ENCODE measurements at regions not wholly inside any gene's neighbourhood (a gene's known extent, or its start where the extent isn't known, plus 50 kb on each side); places are given as distances from the start of the nearest gene placed in this dataset.

DNA sequence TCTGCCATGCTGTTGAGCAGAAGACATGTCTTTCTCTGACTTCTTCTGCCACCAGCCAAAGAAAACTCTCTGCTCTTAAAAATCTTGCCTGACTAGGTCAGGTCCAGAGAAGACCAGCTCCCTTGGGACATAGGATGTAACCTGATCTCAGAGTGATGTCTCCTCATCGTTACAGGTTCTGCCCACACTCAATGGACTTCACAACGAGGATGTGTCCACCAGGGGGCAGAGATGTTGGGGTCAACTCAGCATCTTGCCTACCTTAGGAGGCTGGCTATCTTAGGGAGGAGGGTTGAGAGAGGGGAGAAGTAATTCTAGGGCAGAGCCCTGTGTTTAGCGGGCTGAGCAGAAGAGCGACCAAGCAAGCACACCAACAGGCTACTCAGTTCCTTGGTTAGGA is 207.6 kb upstream of the CDH4 start:
- intact Hi-C loops (cut with micrococcal nuclease) = no loop called here
- no peaks in the 10 kb centered on the region for H3K9me3 Mint-ChIP-seq
- no peaks in the 10 kb centered on the region for H3K36me3 Mint-ChIP-seq (ENCODE audit: low read depth)
- no peaks in the 10 kb centered on the region for H3K4me1 Mint-ChIP-seq (ENCODE audit: low read depth)
- H3K27ac Mint-ChIP-seq = no peak overlapping the region
- H3K27me3 Mint-ChIP-seq (ENCODE audit: low read depth) = no peaks in the 10 kb centered on the region
- H3K4me3 Mint-ChIP-seq (ENCODE audit: low read depth) = no peak overlapping the region
- no peak for DNase-seq (ENCODE audit: low spot score)

DNA sequence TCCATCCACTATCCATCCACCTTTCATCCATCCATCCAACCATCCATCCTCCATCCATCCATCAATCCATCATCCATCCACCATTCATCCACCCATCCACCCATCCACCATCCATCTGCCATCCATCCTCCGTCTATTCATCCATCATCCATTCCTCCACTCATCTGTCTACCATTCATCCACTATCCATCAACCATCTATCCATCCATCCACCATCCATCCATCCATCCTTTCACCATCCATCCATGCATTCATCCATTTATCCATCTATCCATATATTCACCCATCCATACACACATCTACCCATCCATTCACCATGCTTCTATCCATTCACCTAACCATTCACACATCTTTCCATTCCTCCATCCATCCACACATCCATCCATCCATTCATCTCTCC is 207.0 kb upstream of the CDH4 start:
- intact Hi-C loops (cut with micrococcal nuclease) = no loop called here
- Mint-ChIP-seq H3K4me1 (ENCODE audit: low read depth) (no peaks in the 10 kb centered on the region), H3K27ac (no peak overlapping the region), H3K36me3 (ENCODE audit: low read depth) (no peaks in the 10 kb centered on the region), H3K9me3 (no peaks in the 10 kb centered on the region), H3K27me3 (ENCODE audit: low read depth) (no peaks in the 10 kb centered on the region), H3K4me3 (ENCODE audit: low read depth) (no peak overlapping the region)
- no peak for DNase-seq (ENCODE audit: low spot score)

DNA sequence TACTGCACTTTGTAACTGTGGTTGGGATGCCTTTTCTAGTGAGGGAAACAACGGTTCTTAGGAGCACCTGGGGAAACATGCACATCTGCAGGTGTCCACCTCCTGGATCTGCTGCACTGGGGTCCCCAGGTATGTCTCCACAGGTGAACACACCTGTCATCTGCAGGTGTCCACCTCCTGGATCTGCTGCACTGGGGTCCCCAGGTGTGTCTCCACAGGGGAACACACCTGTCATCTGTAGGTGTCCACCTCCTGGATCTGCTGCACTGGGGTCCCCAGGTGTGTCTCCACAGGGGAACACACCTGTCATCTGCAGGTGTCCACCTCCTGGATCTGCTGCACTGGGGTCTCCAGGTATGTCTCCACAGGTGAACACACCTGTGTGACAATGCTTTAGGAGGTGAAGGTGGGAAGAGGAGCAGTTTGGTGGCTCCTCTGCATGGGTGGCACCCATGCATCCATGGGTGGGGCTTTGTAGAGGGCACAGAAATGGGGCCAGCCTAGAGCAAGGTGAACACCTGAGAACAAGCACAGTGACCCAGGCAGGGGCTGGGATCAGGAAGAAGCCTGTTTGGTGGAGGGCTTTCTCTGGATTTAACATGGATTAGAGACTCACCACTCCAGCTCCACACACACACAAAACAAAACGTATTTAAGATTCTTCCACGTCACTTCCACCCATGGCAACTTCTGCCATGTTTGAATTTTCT is 206.0 kb upstream of the CDH4 start:
- intact Hi-C loops (cut with micrococcal nuclease) = no loop called here
- DNase-seq (ENCODE audit: low spot score) = no peak
- no peaks in the 10 kb centered on the region for H3K4me1 Mint-ChIP-seq (ENCODE audit: low read depth)
- H3K27me3 Mint-ChIP-seq (ENCODE audit: low read depth) = no peaks in the 10 kb centered on the region
- no peak overlapping the region for H3K27ac Mint-ChIP-seq
- no peaks in the 10 kb centered on the region for H3K9me3 Mint-ChIP-seq
- no peak overlapping the region for H3K4me3 Mint-ChIP-seq (ENCODE audit: low read depth)
- H3K36me3 Mint-ChIP-seq (ENCODE audit: low read depth) = no peaks in the 10 kb centered on the region

DNA sequence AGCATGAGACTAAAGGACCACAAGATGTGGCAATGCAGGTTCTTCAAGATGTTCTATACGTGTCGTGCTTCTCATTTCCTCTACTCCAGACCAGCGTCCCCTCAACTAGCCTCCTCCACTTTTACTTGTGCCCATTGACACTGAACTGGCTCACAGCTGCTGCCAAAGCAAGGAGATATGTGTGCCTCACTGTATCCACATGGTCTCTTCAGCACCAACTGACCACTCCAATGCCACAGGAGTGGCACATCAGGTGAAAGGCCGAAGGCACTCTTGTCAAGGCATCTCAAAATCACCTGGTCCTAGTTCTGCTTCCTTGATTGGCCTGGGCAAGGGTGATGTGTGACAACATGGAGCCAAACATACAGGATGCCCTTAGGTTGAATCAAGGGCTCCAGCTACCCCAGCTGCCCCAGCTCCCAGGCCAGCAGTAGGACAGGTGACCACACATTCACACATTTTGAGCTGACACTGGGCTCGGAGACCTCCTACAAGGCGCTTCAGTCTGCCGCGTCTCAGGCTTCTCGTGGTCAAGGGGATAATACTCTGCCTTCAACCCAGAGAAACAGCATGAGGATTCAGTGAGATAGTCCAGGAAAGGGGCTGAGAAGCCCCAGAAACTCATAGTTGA is 205.2 kb upstream of the CDH4 start:
- H3K4me1 Mint-ChIP-seq (ENCODE audit: low read depth) = no peaks in the 10 kb centered on the region

DNA sequence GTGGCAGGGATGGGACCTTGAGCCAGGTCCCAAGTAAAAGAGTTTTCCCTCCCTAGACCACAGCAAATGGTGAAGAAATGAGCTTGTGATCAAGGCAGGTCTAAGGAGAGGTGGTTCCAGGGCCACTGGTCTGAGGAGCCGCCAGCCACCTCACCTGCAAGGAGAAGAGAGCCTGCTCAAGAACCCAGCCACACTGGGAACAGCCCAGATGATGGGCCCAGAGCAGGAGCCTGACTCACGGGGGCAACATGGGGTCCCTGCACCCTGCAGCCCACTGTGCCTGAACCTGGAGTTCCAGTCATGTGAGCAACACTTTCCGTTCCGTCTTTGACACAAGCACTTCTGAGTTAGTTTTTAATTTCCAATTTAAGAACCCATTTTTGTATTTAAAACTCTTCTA is 204.5 kb upstream of the CDH4 start:
- intact Hi-C loops (cut with micrococcal nuclease) = no loop called here
- H3K27me3 Mint-ChIP-seq (ENCODE audit: low read depth) = no peaks in the 10 kb centered on the region
- H3K4me3 Mint-ChIP-seq (ENCODE audit: low read depth) = no peak overlapping the region
- H3K36me3 Mint-ChIP-seq (ENCODE audit: low read depth) = no peaks in the 10 kb centered on the region
- no peaks in the 10 kb centered on the region for H3K4me1 Mint-ChIP-seq (ENCODE audit: low read depth)
- DNase-seq (ENCODE audit: low spot score) = no peak
- no peaks in the 10 kb centered on the region for H3K9me3 Mint-ChIP-seq
- no peak overlapping the region for H3K27ac Mint-ChIP-seq

More for the DNA sequence above, 205.2 kb upstream of the CDH4 start:
- Mint-ChIP-seq H3K36me3 (ENCODE audit: low read depth) (no peaks in the 10 kb centered on the region), H3K27ac (no peak overlapping the region), H3K4me3 (ENCODE audit: low read depth) (no peak overlapping the region), H3K9me3 (no peaks in the 10 kb centered on the region), H3K27me3 (ENCODE audit: low read depth) (no peaks in the 10 kb centered on the region)
- intact Hi-C loops (cut with micrococcal nuclease) = no loop called here
- no peak for DNase-seq (ENCODE audit: low spot score)

DNA sequence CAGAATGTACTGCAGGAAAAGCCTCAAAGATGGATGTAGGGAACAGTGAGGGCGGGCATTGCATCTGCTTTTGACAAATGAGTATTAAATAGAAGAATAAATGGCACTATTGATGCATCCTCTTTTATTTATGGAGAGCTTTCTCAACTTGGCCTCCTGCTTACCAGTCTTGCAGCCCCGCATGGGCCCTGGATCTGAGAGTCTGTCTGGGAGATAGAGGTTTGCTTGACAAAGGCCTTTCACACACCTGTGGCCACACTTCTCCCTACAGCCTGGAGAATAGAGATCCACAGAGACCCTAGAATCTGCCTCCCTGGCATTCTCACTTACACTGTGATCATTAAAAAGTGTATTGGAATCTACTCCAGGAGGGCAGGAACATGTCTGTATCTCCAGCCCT is 203.8 kb upstream of the CDH4 start:
- Mint-ChIP-seq H3K4me1 (ENCODE audit: low read depth) (no peaks in the 10 kb centered on the region), H3K4me3 (ENCODE audit: low read depth) (no peak overlapping the region), H3K27me3 (ENCODE audit: low read depth) (no peaks in the 10 kb centered on the region), H3K36me3 (ENCODE audit: low read depth) (no peaks in the 10 kb centered on the region), H3K9me3 (no peaks in the 10 kb centered on the region), H3K27ac (no peak overlapping the region)
- intact Hi-C loops (cut with micrococcal nuclease) = no loop called here
- DNase-seq (ENCODE audit: low spot score) = no peak

DNA sequence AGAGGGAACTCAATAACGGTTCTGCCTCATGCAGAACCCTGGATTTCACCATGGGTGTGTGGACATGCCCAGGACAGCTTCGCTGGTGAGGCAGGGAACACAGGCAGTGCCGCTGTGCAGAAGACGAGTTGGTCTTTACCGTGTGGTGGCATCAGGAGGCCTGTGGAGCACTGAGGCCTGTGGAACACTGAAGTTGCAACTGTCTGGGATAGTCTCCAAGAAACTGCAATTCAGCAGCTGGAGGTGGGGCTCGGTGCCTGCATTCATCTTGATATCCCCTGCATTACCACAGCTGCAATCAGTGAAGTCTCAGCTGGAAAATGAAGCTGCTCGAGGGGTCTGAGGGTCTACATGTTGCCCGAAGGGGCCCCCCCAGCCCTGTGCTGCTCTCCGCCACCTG is 202.4 kb upstream of the CDH4 start:
- H3K4me3 Mint-ChIP-seq (ENCODE audit: low read depth) = no peak overlapping the region

DNA sequence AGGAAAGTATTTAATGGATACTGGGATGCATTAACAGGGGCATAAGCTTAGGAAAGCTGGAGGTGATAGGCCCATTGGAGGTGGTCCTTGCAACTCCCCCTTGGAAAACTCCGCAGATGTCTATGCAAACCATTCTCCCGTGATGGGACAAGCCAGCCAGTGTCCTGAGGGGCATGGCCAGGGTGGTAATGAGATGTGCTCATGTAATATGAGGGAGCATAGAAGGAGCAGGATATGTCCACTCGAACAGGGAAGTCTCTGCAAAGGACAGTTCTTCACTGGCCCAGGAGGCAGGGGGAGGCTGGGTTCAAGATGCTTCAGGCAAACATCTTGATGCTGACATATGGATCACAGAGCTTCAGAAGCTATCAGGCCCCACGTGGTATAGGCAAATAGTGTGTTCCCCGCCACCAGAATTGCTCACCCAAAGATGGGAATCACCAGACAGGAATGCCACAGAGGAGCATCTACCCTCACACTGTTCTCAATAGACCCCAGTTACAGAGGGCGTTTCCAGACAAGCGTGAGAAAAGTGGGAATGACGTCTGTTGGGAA is 201.6 kb upstream of the CDH4 start:
- Mint-ChIP-seq H3K27ac (no peak overlapping the region), H3K9me3 (no peaks in the 10 kb centered on the region), H3K4me1 (ENCODE audit: low read depth) (no peaks in the 10 kb centered on the region), H3K4me3 (ENCODE audit: low read depth) (no peak overlapping the region), H3K36me3 (ENCODE audit: low read depth) (no peaks in the 10 kb centered on the region), H3K27me3 (ENCODE audit: low read depth) (no peaks in the 10 kb centered on the region)
- DNase-seq (ENCODE audit: low spot score) = no peak
- intact Hi-C loops (cut with micrococcal nuclease) = no loop called here

More for the DNA sequence above, 202.4 kb upstream of the CDH4 start:
- intact Hi-C loops (cut with micrococcal nuclease) = no loop called here
- Mint-ChIP-seq H3K27me3 (ENCODE audit: low read depth) (no peaks in the 10 kb centered on the region), H3K36me3 (ENCODE audit: low read depth) (no peaks in the 10 kb centered on the region), H3K9me3 (no peaks in the 10 kb centered on the region), H3K4me1 (ENCODE audit: low read depth) (no peaks in the 10 kb centered on the region), H3K27ac (no peak overlapping the region)
- DNase-seq (ENCODE audit: low spot score) = no peak

DNA sequence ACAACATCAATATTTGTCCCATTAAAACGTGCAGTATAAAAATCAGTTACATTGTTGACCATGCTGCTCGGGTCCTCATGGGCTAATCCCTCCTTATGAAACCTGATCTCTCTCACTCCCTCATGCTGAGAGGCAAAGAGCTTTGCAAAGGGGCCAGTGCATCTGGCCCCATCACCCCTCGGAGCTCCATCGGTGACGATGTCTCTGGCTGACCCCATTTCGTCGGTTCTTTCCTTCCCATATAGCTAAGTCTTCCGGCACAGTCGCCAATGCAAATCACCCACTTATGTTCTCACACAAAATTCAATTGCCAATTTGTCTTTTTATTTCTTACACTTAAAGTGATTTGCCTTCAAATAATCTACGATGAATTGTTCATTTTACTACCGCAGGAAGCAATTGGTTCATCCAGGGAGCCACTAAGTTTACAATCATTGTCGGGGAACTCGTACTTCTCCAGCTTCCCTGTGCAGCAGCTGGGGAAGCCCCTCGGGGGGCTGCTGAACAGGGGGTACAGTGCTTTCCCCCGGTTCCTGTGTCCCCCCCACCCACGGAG is 199.8 kb upstream of the CDH4 start:
- Mint-ChIP-seq H3K4me3 (ENCODE audit: low read depth) (no peak overlapping the region), H3K9me3 (no peaks in the 10 kb centered on the region), H3K4me1 (ENCODE audit: low read depth) (no peaks in the 10 kb centered on the region), H3K27ac (no peak overlapping the region), H3K27me3 (ENCODE audit: low read depth) (no peaks in the 10 kb centered on the region), H3K36me3 (ENCODE audit: low read depth) (no peaks in the 10 kb centered on the region)
- no peak for DNase-seq (ENCODE audit: low spot score)
- intact Hi-C loops (cut with micrococcal nuclease) = no loop called here

DNA sequence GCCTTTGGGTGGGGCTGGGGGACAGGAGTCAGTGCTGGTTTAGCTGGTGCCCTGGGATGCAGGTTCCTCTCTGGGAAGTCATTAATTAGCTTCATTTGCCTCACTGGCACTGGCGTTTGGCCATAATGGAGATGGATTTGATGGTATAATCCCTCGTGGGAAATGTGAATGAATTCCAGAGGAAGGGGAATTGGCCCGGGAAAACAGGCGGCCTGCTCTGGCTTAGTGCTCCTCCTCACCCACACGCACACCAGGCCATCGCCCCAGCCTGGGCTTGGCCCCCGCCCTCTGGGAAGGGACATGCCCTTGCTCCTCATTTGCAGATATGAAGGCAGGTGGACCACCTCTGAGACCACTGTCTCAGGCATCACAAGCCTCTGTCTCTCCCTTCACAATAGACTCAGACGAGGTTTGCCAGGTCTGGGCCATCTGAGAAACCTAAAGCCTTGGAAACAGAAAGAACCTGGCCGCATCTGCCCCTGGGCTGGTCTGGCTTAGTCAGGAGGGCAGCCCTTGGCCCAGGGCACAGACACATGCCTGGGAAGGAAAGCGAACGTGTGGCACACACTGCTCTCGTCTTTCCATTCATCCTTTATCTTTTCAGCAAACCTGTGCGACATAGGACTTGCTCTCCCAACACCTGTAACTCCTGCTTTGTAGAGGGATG is 199.2 kb upstream of the CDH4 start:
- Mint-ChIP-seq H3K36me3 (ENCODE audit: low read depth) (no peaks in the 10 kb centered on the region), H3K27me3 (ENCODE audit: low read depth) (no peaks in the 10 kb centered on the region), H3K4me3 (ENCODE audit: low read depth) (no peak overlapping the region), H3K27ac (no peak overlapping the region), H3K4me1 (ENCODE audit: low read depth) (no peaks in the 10 kb centered on the region), H3K9me3 (no peaks in the 10 kb centered on the region)
- intact Hi-C loops (cut with micrococcal nuclease) = no loop called here
- DNase-seq (ENCODE audit: low spot score) = no peak

DNA sequence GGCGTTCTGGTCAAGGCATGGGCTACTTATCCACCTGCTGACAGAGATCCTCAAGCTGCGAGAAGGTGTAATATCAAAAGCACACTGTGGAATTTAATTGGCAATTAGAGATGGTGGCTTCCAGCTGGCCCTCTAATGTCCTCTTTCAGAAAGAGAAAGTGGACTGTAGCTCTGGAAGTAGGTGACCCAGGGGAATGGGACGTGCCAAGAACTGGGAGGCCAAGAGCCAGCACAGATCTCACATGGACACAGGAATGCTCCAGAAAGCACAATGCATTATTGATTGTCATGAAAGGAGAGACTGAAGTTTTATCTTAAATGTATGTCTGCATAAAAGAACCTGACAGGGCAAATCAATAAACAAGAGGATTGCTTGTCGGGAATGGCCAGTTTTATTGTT is 198.6 kb upstream of the CDH4 start:
- intact Hi-C loops (cut with micrococcal nuclease) = no loop called here
- H3K4me1 Mint-ChIP-seq (ENCODE audit: low read depth) = no peaks in the 10 kb centered on the region
- no peaks in the 10 kb centered on the region for H3K27me3 Mint-ChIP-seq (ENCODE audit: low read depth)
- no peak overlapping the region for H3K27ac Mint-ChIP-seq
- H3K9me3 Mint-ChIP-seq = no peaks in the 10 kb centered on the region
- no peak overlapping the region for H3K4me3 Mint-ChIP-seq (ENCODE audit: low read depth)
- no peak for DNase-seq (ENCODE audit: low spot score)
- no peaks in the 10 kb centered on the region for H3K36me3 Mint-ChIP-seq (ENCODE audit: low read depth)

DNA sequence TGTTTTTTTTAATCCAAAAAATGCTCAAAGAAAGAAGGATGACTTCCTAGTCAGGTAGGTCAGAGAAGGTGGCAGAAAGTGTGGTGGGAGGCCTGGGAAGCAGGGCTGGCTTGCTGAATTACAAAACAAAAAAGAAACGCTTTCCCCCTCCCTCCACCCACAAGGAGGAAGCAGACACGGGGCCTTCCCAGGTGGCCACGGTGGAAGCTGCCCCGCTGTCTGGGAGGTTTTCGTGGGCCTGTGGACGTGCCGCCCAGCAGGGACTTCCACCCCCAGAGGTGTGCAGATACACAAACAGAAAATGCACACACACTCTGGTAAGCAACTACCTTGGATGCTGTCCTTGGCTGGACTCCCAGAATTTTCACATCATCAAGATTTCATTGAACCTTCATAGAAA is 198.2 kb upstream of the CDH4 start:
- no peaks in the 10 kb centered on the region for H3K9me3 Mint-ChIP-seq
- H3K27me3 Mint-ChIP-seq (ENCODE audit: low read depth) = no peaks in the 10 kb centered on the region
- no peak overlapping the region for H3K4me3 Mint-ChIP-seq (ENCODE audit: low read depth)
- no peaks in the 10 kb centered on the region for H3K4me1 Mint-ChIP-seq (ENCODE audit: low read depth)
- H3K27ac Mint-ChIP-seq = no peak overlapping the region
- intact Hi-C loops (cut with micrococcal nuclease) = no loop called here
- no peaks in the 10 kb centered on the region for H3K36me3 Mint-ChIP-seq (ENCODE audit: low read depth)
- DNase-seq (ENCODE audit: low spot score) = no peak

DNA sequence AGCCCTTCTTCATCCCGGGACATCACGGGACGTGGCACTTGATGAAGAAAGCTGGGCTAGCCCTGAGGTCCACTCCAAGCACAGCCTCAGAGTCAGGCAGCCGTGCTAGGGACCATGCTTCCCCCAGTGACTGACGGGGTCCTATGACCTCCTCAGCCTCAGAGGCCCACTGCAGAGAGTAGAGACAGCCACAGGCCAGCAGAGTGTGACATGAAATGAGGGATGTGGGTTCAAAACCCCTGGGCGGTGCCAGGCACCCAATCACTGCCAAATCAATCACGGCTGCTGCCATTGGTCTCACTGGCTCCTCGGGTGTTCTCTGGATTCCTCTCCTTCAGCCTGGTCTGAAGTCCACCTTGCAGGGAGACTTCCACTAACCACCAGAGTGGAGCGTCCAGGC is 197.7 kb upstream of the CDH4 start:
- Mint-ChIP-seq H3K36me3 (ENCODE audit: low read depth) (no peaks in the 10 kb centered on the region), H3K9me3 (no peaks in the 10 kb centered on the region), H3K27me3 (ENCODE audit: low read depth) (no peaks in the 10 kb centered on the region), H3K4me1 (ENCODE audit: low read depth) (no peaks in the 10 kb centered on the region), H3K27ac (no peak overlapping the region), H3K4me3 (ENCODE audit: low read depth) (no peak overlapping the region)
- no peak for DNase-seq (ENCODE audit: low spot score)
- intact Hi-C loops (cut with micrococcal nuclease) = no loop called here
